H4 (cell line): ENCODE measurements at regions not wholly inside any gene's neighbourhood (a gene's known extent, or its start where the extent isn't known, plus 50 kb on each side); places are given as distances from the start of the nearest gene placed in this dataset.

Source experiments
- DNase-seq: peaks from one replicate; pipeline ENCODE4 v3.0.0-alpha.2; 2015; ENCODE audit warnings: low spot score

DNA sequence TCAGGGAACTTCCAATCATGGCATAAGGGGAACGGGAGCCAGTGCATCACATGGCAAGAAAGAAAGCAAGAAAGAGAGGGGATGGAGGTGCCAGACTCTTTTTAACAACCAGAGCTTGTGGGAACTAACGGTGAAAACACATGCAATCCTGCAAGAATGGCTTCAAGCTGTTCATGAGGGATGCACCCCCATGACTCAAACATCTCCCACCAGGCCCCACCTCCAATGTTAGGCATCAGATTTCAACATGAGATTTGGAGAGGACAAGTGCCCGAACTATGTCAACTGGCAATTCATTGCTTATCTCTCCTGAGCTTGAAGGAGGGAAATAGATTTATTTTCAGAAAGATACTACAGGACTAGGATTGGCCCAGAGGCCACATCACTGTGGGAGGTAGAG, 270.0 kb downstream of the SLC4A3 start:
- DNase-seq, result no peak

DNA sequence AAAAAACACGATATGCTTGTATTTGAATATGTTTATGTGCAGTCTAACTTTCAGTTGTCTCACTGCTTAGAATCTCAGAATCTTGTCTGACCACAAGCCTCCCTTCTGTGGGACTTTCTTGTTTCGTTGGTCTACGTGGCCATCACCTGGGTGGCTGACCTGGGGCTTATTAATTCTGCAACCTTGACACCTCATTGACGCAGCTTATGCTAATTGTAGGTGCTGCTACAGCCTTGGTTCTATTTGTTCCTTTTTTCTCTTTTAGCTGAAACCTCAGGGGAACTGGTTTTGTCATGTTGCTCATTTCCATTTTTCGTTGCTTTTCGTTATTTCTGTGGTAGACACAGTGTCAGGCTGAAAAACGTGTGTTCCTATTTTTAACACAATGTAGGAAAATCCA, 273.7 kb downstream of the SLC4A3 start:
- no peak for DNase-seq

DNA sequence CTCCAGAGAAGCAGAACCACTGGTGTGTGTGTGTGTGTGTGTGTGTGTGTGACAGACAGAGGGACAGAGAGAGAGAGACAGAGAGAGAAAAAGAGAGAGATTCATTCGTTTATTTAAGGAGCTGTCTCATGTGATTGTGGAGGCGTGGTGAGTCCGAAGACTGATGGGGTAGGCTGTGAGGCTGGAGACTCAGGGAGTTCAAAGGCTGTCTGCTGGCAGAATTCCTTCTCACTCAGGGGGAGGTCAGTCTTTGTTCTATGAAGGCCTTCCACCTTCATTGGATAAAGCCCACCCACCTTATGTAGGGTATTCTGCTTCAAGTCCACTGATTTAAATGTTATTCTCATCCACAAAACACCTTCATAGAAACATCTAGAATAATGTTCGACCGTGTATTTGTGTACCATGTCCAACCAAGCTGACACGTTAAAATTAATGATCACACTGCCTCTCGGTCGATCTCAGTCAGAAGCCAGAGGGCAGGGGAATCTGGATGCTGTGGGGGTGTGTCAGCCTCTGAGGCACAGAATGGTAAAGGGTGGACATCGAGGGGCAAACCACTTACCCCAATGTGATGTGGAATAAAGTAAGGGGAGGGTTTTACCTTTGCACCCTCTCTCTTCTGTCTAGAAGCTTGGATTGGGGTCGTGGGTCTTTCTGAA, 275.6 kb downstream of the SLC4A3 start:
- no peak for DNase-seq

GRCh38 chr2:219905640-219906039, 278.2 kb downstream of the SLC4A3 start:
- DNase-seq, result no peak

GRCh38 chr2:219906114-219907010, 278.9 kb downstream of the SLC4A3 start:
- DNase-seq, result no peak

- no peak for DNase-seq
These were observed 279.6 kb downstream of the SLC4A3 start for GRCh38 chr2:219907011-219907365.

DNA sequence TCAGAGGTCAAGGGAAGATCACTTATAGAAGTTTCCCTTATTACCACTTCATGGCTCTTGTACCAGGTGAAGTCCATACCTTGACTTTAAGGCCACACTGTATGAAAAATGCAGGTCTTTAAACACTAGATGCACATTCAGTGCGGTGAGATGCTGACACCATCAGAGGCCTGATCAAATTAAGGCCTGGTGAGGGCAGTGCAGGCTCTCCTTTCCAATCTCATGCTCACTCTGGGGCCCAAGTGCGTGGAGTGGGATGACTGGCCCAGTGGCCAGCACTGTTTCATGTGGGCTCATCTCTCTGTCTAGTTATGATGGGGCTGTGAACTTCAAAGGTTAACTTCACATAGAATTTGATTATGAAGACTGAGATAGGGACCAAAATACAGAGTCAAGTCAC, 281.1 kb downstream of the SLC4A3 start:
- DNase-seq, result no peak

DNA sequence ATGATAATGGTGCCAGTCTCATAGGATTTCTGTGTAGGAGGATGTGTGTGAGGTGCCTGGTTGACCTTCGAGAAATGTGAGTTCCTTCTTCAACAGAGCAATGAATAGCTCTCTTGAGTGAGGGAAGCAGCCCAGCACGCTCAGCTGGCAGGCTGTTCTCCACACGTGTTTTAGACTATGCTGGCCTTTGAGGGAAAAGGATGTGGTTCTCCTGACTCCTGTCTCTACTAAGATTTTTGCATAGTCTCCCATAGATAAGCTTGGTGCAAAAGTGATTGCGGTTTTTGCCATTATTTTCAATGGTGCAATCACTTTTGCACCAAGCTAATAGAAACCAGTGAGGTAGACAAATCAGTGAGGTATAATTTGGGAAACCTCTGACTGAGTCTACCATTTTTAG, 284.1 kb downstream of the SLC4A3 start:
- no peak for DNase-seq

- no peak for DNase-seq
These were observed 285.1 kb downstream of the SLC4A3 start for GRCh38 chr2:219912491-219912921.

DNA sequence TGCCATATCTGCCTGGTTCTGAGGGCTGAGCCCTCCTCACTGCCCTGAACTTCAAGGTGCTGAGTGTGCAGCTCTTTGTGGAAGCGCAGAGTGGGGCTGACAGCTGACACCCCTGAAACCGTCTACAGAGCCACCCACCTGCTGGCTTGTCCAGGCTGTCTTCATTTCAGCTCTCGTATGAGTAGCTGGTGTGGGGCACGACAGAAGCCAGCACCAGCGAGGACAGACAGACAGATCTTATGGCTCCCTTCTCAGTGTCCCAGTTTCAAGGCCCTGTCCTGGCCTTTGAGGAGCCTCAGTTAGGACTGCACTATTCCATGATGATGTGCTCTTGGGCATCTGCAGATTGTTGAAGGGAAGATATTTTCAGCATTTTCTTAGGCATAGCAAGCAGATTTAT, 287.1 kb downstream of the SLC4A3 start:
- DNase-seq, result no peak

GRCh38 chr2:219916281-219916680, 288.9 kb downstream of the SLC4A3 start:
- no peak for DNase-seq

DNA sequence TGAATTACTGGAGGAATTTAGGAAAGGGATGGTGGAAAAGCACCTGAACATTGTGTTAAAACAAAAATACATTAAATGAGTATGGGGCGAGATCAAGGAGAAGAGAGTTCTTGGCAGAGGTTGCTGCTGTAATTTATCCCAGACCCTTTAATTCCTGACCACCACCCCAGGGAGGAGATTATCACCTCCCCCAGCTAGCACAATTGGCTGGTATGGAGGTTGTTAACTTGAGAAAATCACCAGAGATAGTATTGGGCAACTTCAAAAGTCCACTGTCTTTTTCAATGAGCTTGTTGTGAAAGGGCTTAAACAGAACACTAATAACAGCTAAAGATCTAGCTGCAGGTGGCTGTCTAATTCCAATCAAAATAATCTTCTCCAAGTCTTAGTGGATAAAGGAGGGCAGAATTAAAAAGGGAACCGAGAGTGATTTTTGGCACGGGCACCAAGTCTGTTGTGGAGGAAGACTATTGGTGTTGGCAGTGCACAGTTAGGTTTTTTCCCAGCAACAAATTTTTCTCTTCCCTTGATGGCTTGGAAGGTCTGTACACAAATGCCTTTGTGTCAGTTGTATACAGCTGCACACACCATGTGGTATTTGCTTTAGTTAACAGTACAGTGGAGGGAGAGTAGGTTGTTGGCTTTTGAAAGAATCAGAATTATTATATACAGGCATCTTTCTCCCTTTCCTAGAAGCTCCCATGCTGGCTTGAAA, 289.5 kb downstream of the SLC4A3 start:
- DNase-seq, result no peak

DNA sequence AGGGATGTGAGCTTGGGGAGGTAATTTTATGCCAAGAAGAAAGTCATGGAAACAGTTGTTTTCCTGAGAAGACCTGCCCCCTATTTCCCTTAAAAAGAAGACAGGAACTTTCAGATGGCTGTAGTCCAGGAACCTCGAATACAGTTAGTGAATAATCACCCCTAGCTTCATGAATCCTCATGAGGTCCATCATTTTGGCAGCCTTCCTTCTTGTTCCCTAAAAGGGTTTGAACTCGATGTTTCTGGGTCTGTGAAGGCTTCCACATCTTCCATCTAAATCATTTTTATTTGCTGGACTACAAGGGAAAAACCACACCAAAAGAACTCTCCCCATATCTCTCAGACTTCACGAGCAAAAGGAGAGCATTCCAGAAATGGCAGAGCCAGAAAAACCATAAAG, 290.8 kb downstream of the SLC4A3 start:
- no peak for DNase-seq

DNA sequence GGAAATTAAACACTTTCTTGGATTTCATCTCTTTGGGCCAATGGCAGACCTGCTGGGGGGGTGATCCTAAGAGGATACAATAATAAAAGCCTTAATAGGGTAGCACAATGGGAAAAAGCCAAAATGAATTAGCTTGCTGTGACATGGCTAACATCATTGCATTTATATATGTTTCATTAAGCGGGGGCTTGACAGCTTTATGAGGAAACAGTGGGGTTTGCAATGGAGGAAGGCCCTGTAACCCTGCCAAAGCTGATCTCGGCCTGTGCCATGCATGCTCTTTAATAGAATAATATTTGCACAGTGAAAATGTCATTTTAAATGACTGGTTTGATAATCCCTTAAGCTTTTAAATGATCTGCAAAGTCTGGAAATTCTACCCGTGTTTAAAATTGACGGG, 291.5 kb downstream of the SLC4A3 start:
- DNase-seq, result no peak

- DNase-seq, result no peak
These were observed 292.1 kb downstream of the SLC4A3 start for GRCh38 chr2:219919506-219919905.

DNA sequence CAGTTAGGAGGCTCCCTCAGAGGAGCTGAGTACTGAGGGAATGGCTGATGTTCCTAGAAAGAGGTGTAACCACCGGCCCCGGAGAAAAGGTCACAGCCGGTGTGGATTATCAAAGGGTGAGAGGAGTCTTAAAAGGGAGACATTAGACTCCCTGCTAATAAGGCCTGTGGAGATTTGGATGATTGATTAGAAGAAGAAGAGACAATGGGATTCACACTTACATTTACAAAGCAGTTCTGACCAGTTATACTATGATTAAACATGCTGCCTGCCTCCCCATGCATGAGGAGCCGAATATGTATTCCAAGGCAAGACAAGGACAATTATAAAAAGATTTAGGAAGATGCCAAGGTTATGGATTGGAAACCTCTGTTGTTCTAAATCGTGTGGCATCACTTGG, 302.4 kb downstream of the SLC4A3 start:
- no peak for DNase-seq

GRCh38 chr2:219939647-219940046, 312.2 kb downstream of the SLC4A3 start:
- DNase-seq, result no peak

DNA sequence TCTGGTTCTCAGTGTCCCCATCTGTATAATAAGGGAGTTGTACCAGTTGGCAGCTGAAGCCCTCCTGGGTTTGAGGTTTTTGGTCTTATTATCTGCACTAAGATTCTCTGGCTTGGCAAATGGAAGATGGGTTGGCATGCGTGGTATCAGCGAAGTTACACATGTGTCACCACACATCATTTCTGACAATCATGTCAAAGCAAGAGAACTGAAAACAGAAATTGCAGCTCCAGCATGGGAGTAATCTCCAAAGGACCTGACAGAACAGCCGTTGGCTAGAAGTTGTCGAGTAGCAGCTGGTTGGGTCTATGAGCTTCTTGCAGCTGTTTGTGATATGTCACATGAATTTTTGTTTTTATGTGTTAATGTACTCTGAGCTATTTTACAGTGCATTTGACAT, 317.4 kb downstream of the SLC4A3 start:
- DNase-seq, result no peak

GRCh38 chr2:219946021-219946420, 318.6 kb downstream of the SLC4A3 start:
- no peak for DNase-seq

- DNase-seq, result no peak
These were observed 319.1 kb downstream of the SLC4A3 start for GRCh38 chr2:219946529-219946928.

- DNase-seq, result no peak
These were observed 320.1 kb downstream of the SLC4A3 start for GRCh38 chr2:219947575-219947974.

GRCh38 chr2:219949053-219949452, 321.6 kb downstream of the SLC4A3 start:
- no peak for DNase-seq

GRCh38 chr2:219951099-219951498, 323.7 kb downstream of the SLC4A3 start:
- DNase-seq, result no peak
